ENCODE measurements at regions not wholly inside any gene's neighbourhood (a gene's known extent, or its start where the extent isn't known, plus 50 kb on each side); places are given as distances from the start of the nearest gene placed in this dataset.

DNA sequence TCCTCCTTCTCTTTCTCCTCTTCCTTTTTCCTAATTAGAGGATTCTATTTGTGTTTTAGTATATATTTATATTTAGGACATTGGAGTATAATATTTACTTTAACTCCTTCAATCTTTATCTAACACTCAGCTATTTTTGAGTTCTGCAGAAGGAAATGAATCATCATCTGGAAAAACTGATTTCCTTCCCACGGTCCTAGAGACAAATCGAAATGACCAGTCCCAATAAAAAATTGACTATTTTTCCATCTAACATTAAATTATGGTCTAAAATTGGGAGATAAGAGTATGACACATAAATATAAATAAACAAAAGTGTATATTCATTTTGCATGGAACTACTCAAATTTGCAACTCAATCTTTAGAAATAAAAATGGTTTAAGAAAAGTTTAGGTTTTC, 167.4 kb downstream of the TMTC3 start:
- CTCF ChIA-PET = no interaction called here
- Histone ChIP-seq H3K56ac (ENCODE audit: extremely low read depth, insufficient read depth, low read length) (peak overlapping the region; percentile 61; the same call in 1 of the 2 replicates), H3K9me1 (ENCODE audit: insufficient read depth, low read length) (peaks cover 6% of the 10 kb centered on the region), H3K79me1 (ENCODE audit: low read depth in 1 of 2, low read length in 2 of 2) (peaks cover 0 to 6% of the 10 kb centered on the region in 2 experiments; a peak in 1 of 4 replicates), H3K23ac (ENCODE audit: low read depth, low read length) (peak overlapping the region; percentile 87; the same call in 1 of the 2 replicates), H3K27ac (ENCODE audit: insufficient read depth, low read length) (no peak overlapping the region), H2BK15ac (ENCODE audit: low read depth, low read length) (0 out of 3 replicates have a peak overlapping the region, but pooled peaks have one; percentile 26), H4K91ac (ENCODE audit: insufficient read depth, low read depth, low read length) (peak overlapping the region; percentile 56; the same call in 1 of the 2 replicates), H2AFZ (replicated peaks; ENCODE audit: low read length, poor library complexity) (no peak overlapping the region), H4K20me1 (ENCODE audit: insufficient read depth, low read length) (no peaks in the 10 kb centered on the region), H2BK5ac (ENCODE audit: low read depth, low read length, poor library complexity, severe bottlenecking) (peak overlapping the region; percentile 97), H3K9me3 (ENCODE audit: control insufficient read depth, insufficient read depth, low read length) (no peaks in the 10 kb centered on the region), H3K4me3 (ENCODE audit: insufficient read depth, low read depth, low read length) (no peak overlapping the region), H2AK5ac (ENCODE audit: low read depth, low read length) (peak overlapping the region; percentile 92), H2BK120ac (ENCODE audit: low read depth, low read length) (peak overlapping the region; percentile 90; the same call in 1 of the 2 replicates), H3K14ac (replicated peaks; ENCODE audit: low read depth, low read length) (no peak overlapping the region), H3K4me2 (ENCODE audit: low read depth, low read length) (peak overlapping the region; percentile 74; the same call in 1 of the 2 replicates), H3K4me1 (ENCODE audit: control insufficient read depth, insufficient read depth, low read length) (peaks cover 7% of the 10 kb centered on the region; the same call in 1 of the 2 replicates), H3K18ac (ENCODE audit: low read depth, low read length) (no peak overlapping the region; the same call in 1 of the 2 replicates), H2BK20ac (ENCODE audit: low read depth, low read length) (peak overlapping the region; percentile 64; the same call in 1 of the 2 replicates), H3K27me3 (ENCODE audit: control insufficient read depth, insufficient read depth, low read length) (no peaks in the 10 kb centered on the region), H3K9ac (ENCODE audit: low read depth, low read length) (no peak overlapping the region), H2AK9ac (replicated peaks; ENCODE audit: low read depth, low read length, poor library complexity) (no peak overlapping the region), H4K5ac (ENCODE audit: low read depth, low read length) (no peak overlapping the region; the same call in 1 of the 2 replicates), H3K36me3 (ENCODE audit: control insufficient read depth, insufficient read depth, low read length) (no peaks in the 10 kb centered on the region), H4K8ac (ENCODE audit: low read depth in 2 of 2, low read length in 2 of 2) (peak overlapping the region; percentile 46 to 73; a peak in 2 of 4 replicates), H3K4ac (ENCODE audit: low read depth, low read length) (peak overlapping the region; percentile 55; the same call in 1 of the 2 replicates)
- no CpG with 5 or more reads among the region's 2 CpGs for WGBS, 2 experiments (ENCODE audit: extremely low coverage in 2 of 2, insufficient read length in 1 of 2)
- intact Hi-C loops (cut with micrococcal nuclease) (no loop called here), dilution Hi-C loops (cut with HindIII; ENCODE audit: low sequenced_read_pairs, unreplicated experiment) (no loop called here), in situ Hi-C loops (cut with MboI; ENCODE audit: low sequenced_read_pairs) (no loop called here)
- POLR2A ChIA-PET (ENCODE audit: unreplicated experiment) = no interaction called here
- peak; percentile 40; the same call in 1 of the 2 replicates for ATAC-seq (ENCODE audit: low read depth)
- TF ChIP-seq BHLHE40 (IDR thresholded peaks at IDR 0.05; ENCODE audit: low read depth, low read length) (no peak), MAFK (IDR thresholded peaks at IDR 0.05; ENCODE audit: low read depth, low read length) (peak; percentile 46)
- BruUV-seq (replicated peaks) = no TSS peak
- DNase-seq = peak; percentile 83

Data from IMR-90 (cell line).